ENCODE measurements at regions not wholly inside any gene's neighbourhood (a gene's known extent, or its start where the extent isn't known, plus 50 kb on each side); places are given as distances from the start of the nearest gene placed in this dataset.

- no peak for DNase-seq (ENCODE audit: low read depth in 4 of 4, low spot score in 3 of 4)
Measured at GRCh38 chr18:71939483-71939882, 604.7 kb downstream of the CBLN2 start.

- no peak for DNase-seq (ENCODE audit: low read depth in 4 of 4, low spot score in 3 of 4)
Measured at GRCh38 chr18:71936744-71937143, 607.4 kb downstream of the CBLN2 start.

GRCh38 chr18:71919211-71919610 lies 624.9 kb downstream of the CBLN2 start:
- DNase-seq (ENCODE audit: low read depth in 4 of 4, low spot score in 3 of 4) = no peak

- no peak for DNase-seq (ENCODE audit: low read depth in 4 of 4, low spot score in 3 of 4)
Measured at GRCh38 chr18:71913641-71914040, 630.5 kb downstream of the CBLN2 start.

GRCh38 chr18:71902482-71902881 lies 641.7 kb downstream of the CBLN2 start:
- peak in 2 of 4 donors; percentile 5 to 10 for DNase-seq (ENCODE audit: low read depth in 4 of 4, low spot score in 3 of 4)

GRCh38 chr18:71899707-71900472 lies 644.3 kb downstream of the CBLN2 start:
- no peak for DNase-seq (ENCODE audit: low read depth in 4 of 4, low spot score in 3 of 4)

GRCh38 chr18:71899183-71899582 lies 645.0 kb downstream of the CBLN2 start:
- DNase-seq (ENCODE audit: low read depth in 4 of 4, low spot score in 3 of 4) = no peak

- DNase-seq (ENCODE audit: low read depth in 4 of 4, low spot score in 3 of 4) = no peak
Measured at GRCh38 chr18:71887509-71887908, 656.6 kb downstream of the CBLN2 start.

GRCh38 chr18:71878226-71878625 lies 665.9 kb downstream of the CBLN2 start:
- no peak for DNase-seq (ENCODE audit: low read depth in 4 of 4, low spot score in 3 of 4)

- no peak for DNase-seq (ENCODE audit: low read depth in 4 of 4, low spot score in 3 of 4)
Measured at GRCh38 chr18:71873695-71874094, 670.4 kb downstream of the CBLN2 start.

GRCh38 chr18:71865888-71866287 lies 678.3 kb downstream of the CBLN2 start:
- DNase-seq (ENCODE audit: low read depth in 4 of 4, low spot score in 3 of 4) = no peak

- no peak for DNase-seq (ENCODE audit: low read depth in 4 of 4, low spot score in 3 of 4)
Measured at GRCh38 chr18:71850602-71851001, 693.5 kb downstream of the CBLN2 start.

GRCh38 chr18:71849407-71849806 lies 694.7 kb downstream of the CBLN2 start:
- no peak for DNase-seq (ENCODE audit: low read depth in 4 of 4, low spot score in 3 of 4)

- no peak for DNase-seq (ENCODE audit: low read depth in 4 of 4, low spot score in 3 of 4)
Measured at GRCh38 chr18:71846716-71847115, 697.4 kb downstream of the CBLN2 start.

- DNase-seq (ENCODE audit: low read depth in 4 of 4, low spot score in 3 of 4) = no peak
Measured at GRCh38 chr18:71844814-71845213, 699.3 kb downstream of the CBLN2 start.

- DNase-seq (ENCODE audit: low read depth in 4 of 4, low spot score in 3 of 4) = no peak
Measured at GRCh38 chr18:71842666-71843065, 701.5 kb downstream of the CBLN2 start.

- no peak for DNase-seq (ENCODE audit: low read depth in 4 of 4, low spot score in 3 of 4)
Measured at GRCh38 chr18:71837547-71837946, 706.6 kb downstream of the CBLN2 start.

- no peak for DNase-seq (ENCODE audit: low read depth in 4 of 4, low spot score in 3 of 4)
Measured at GRCh38 chr18:71832946-71833617, 711.1 kb downstream of the CBLN2 start.

GRCh38 chr18:71831039-71831438 lies 713.1 kb downstream of the CBLN2 start:
- DNase-seq (ENCODE audit: low read depth in 4 of 4, low spot score in 3 of 4) = peak in 1 of 4 donors; percentile 4

GRCh38 chr18:71827301-71827700 lies 716.8 kb downstream of the CBLN2 start:
- no peak for DNase-seq (ENCODE audit: low read depth in 4 of 4, low spot score in 3 of 4)

GRCh38 chr18:71815305-71815704 lies 728.8 kb downstream of the CBLN2 start:
- DNase-seq (ENCODE audit: low read depth in 4 of 4, low spot score in 3 of 4) = no peak

GRCh38 chr18:71809711-71810110 lies 734.4 kb downstream of the CBLN2 start:
- no peak for DNase-seq (ENCODE audit: low read depth in 4 of 4, low spot score in 3 of 4)
